ENCODE measurements at regions not wholly inside any gene's neighbourhood (a gene's known extent, or its start where the extent isn't known, plus 50 kb on each side); places are given as distances from the start of the nearest gene placed in this dataset.

DNA sequence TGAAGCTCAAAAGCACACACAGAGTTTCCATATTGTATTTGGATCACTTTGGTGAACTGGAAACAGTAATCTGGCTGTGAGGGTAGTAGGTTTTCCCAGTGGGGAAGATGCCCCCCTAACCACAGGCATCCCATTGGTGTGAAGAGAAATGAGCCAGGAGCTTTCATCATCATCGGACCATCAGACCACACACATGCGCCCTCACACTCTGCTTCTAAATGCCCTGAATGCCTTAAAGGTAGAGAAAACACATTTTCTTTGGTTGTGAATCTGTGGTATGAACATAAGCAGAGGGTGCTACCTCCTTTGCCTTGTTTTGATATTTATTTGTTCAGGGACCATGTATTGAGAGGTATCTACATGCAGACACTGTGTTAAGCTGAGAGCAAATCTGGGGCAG, 79.0 kb upstream of the DNAH14 start:
- no peak for DNase-seq

DNA sequence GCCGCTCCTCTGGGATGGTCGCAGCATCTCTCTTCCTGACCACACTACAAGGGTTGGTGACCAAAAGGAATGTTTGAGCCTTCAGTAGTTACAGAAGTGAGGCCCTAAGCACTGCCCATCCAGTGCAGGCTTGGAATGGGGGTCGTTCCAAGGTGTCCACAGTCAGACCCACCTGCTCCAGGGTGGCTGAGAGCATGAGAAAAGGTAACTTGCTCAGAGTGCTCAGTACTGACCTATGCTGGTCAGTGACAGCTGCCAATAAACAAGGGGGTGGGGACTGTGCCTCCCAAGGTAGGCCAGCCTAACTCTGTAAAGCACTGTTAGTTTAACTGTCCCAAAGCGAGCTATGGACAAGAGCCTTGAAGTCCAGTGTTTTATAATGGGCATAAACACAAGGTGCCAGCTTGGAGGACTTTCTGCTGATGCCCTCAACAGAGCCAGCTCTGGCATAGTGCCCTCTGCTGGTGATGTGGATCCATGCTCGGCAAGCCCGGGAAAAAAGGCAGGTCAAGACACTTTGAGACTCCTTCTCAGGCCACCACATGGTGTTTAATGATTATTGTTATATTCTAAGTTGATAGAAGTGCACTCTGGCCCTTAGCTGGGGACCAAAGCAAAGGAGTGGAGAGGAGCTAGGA, 78.1 kb upstream of the DNAH14 start:
- peak; percentile 6 to 48 for DNase-seq

DNA sequence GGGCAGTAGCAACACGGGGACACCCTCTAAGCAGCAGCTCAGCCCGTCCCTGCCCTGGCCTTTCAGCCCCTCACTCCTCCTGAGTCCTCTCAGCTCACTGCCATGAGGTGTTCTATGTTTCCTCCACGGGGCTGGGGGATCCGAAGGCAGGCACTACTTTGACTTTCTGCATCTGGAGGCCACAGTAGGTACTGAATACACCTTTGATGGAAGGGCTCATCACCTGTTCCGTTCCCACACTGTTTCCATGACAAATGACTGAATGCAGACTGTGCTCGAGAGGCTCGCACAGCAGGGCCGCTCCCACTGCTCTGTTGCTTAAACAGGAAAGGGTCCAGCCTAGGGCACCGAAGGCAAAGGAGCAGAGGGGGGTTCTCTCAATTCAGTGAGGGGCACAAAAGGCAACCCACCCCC, 77.6 kb upstream of the DNAH14 start:
- DNase-seq, result no peak

DNA sequence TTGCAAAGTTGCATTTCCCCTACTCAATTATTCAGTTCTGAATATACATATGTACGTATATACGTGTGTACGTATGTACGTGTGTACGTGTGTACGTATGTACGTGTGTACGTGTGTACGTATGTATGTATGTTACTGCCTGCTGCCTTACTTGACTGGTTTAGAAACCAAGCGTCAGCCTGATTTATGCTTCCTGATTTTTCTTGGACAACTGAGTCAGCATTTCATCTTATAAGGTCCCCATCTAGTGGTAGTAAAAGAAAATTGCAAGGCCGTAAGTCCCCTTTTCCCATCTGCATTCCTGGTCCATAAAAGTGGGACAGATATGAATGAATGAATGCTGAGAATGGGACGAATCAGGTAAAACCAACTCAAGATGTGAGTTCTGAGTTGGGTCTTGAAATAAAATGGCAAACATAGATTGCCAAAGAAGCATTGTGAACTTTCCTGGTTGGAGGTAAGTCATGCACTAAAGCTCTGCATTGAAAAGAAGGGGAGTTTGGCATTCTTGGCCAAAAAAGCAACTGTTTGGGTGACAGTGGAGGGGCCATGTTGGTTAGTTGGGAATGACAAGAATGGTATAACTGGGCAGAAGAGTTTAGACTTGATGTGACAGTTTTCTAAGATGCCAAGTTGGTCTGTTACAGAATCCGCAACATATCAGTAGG, 76.4 kb upstream of the DNAH14 start:
- no peak for DNase-seq

DNA sequence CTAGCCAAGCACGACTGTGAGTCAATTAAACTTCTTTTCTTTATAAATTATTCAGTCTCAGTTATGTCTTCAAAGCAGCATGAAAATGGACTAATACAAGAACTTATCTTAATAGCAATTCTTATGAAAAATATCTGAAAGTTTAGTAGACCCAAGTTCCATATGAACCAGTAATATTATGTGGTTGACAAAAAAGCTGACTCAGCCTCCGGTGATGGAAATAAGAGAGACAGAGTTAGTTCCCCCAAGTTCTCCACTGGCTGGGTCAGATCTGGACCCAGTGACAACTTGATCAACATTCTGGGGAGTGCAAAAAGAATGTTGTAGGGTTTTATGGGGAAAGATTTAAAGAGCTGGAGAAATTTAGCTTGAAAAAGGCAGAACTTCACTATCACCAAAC, 72.5 kb upstream of the DNAH14 start:
- DNase-seq, result no peak

DNA sequence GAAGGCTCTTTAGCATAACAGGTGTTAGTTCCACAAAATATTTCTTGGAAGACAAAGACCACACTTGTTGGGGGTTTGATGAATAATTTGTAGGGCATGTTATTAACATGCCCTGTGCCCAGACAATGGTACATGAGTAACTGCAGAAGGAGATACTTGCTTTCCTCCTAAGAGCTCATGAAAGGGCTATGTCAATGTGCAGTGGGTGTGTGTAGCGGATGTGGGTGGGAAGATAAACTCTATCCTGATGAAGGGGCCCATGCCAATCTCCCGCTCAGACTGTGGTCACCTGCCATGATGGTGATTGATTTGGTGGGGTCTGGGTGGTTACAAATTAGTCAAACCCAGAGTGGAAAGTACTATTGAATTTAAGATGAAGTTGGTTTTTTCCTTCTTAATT, 69.8 kb upstream of the DNAH14 start:
- no peak for DNase-seq

DNA sequence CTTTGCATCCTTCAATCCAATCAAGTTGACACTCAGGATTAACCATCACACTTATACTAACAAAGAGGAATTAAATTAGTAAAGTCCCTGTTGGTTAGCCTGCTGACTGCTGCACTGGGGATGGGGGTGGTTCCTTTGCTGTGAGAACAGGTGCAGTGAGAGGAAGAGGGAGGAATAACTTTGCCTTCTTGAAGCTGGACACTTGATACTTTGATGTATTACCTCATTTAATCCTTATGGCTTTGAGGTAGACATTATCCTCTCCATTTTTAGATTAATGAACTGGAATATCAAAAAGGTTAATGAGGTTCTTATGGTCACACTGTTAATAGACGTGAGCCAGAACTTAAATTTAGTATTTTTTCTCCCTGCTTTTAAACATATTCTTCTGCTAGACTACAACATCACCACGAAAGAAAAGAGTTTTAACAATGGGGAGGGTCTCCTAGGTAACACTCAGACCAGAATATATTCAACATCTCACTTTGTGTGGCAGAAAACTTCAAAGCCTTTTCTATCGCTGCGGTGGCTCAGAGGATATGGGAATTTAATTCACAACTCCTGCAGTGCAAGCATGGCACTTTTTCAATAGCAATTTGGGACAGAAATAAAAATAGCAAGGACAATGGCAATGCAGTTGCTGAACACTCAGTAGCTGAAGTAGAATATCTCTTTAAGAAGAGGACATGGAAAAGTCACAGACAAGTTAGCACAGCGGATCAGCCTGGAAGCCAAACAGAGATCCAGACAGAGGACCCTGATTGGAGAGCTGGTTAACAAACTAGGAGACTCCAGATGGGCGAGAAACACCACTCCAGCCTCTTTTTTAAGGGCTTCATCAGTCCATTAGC, 68.8 kb upstream of the DNAH14 start:
- no peak for DNase-seq

DNA sequence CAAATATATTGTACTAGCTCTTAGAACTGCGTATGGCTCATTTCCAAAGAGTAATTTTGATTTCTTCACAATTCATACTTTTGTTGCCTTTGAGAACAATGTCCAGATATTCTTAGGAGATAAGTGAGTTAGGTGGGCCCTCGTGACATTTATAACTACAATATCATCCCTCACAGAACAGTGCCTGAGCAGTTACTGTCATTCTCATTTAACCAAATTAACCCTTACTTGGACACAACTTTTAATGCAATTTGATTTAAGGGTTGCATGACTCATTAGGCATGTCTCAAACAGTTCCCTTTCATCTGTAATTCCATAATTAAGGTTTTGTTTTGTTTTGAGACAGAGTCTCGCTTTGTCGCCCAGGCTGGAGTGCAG, 68.1 kb upstream of the DNAH14 start:
- DNase-seq, result no peak

DNA sequence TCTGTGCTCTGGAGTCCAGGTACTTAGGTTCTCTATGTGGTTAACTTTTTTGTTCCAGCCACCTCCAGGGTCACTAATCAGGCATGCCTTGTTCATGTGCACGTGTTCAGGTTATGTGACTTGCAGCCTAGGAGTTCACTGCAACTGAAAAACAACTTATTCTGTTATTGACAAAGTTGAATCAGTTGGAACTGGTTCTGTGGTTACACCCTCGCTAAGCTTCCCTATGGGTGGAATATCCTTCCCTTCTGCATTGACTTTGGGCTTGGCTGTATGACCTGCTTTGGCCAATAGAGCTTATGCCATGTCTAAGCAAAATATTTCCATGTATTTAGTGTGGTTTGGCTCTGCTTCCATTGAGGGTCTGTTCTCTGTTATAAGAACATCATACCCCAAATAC, 66.0 kb upstream of the DNAH14 start:
- no peak for DNase-seq

DNA sequence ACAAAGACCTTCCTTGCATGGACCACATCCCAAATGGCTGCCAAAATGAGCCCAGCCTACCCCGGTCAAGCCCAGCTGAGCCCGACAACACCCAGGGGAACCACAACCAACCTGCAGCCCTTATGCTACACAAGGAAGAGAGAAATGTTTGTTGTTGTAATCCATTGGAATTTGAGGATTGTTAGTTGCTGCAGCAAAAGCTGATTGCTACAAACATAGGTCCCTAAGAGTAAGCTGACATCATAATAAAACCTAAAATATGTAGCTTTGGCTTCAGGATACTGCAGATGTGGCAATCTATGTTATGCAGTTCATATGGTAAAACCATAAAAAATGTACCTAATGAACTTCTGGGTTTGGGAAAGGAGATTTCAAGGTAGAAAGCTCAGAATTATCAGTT, 65.5 kb upstream of the DNAH14 start:
- no peak for DNase-seq

DNA sequence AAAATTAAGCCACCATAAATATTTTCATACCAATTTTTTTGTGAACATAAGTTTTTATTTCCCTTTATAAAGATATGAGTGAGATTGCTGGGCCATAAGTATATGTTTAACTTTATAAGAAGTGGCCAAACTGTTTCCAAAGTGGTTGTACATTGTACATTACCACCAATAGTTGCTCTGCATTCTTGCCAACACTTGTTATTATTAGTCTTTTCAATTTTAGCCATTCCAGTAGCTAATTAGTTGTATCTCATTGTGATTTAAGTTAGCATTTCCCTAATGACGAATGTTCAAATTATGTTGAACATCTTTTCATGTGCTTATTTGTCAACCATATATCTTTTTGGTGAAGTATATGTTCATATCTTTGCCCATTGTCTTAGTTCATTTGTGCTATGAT, 64.0 kb upstream of the DNAH14 start:
- DNase-seq, result no peak

DNA sequence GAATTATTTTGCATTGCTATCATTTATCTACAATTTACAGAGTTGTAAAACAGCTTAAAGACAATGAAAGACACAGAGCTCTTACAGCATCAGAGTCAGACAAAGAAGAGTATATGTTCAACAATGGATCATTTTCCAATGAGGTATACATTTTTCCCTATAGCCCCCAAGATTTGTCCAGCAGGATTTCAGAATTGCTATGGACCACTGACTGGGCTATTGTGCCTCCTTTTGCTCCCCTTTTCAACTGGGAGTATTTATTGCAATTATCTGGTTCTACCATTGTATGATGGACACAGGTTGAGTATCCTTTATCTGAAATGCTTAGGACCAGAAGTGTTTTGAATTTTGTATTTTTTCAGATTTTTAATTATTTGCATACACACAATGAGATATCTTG, 62.5 kb upstream of the DNAH14 start:
- DNase-seq, result no peak

DNA sequence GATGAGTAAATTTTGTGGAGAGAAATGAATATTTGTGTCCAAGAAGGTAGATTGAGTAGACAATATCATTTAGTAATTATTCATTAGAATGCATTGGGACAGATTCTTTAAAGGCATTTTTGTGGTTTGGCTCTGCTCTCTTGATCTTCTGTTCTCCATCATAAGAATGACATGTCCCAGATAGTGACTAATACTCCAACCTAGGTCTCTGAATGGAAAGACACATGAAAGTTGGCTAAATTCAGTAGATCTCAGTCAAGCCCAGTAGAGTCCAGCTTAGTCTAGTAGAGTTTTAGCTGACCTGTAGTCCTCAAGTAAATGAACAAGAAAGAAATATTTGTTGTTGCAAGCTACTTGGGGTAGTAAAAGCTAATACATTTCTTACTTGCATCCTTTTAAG, 61.8 kb upstream of the DNAH14 start:
- DNase-seq, result no peak

DNA sequence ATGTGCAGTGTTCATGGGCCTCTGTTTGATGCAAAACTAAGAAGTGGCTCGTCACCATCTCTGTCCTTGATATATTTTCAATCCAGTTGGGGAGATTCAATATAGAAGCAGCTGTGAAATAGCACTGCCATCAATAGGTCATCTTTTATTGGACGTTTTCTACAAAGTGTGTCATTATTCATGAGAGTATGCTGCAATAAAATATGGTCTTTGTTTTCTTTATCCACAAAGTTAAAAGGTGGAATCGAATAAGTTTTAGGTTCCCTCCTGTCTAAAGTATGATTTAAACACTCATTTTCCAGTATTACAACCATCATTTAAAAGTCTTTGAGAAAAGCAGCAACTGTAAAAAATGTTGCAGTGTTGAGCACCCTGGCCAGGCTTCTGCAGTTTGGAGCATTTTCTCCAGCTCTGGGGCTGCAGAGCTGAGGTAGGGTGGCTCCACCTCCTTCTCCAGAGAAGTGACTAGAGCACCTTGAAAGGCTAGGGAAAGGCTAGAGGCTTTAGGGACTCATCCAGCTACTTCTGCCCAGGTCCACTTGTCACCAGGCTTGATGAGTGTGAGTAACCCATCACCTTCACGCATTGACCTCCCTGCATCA, 56.5 kb upstream of the DNAH14 start:
- DNase-seq, result no peak

DNA sequence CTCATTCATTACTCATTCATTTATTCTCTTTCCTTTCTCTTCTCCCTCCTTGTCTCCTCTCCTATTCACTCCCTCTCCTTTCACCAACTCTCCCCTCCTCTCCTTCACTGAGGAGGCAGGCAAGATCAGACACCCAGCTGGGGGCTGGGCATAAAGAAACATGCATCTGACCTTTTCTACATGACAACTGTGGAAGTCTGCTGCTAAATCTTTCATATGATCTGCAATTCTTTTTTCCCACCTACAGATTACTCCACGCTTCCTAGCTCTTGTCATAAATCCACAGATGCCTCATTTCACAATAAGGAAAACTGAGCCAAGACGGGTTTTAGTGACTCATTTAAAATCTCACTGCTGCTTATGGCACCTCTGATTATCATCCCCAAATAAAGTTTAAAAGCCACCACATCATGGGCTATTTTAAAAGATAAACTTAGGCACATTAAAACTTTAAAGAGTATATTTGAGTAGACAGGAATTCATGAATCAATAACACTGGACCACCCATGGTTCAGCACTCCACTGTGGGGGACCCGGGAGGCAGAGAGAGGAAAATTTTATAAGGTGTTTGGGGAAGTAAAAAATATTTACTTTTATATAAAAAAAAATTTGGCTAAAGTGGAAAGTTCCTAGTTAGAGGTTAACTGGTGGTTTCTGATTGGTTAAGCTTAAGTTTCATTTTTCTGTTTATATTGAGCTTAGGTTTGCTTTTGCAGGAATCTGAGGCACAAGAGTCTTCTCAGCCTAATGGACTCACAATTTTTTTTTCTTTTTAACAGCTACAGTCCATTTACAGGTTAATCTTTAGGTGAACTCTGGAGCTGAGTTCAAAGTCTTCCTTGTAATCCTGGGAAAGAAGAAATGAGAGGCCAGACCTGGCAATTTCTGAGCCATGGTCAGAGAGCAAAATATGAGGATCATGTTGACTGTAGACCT, 55.8 kb upstream of the DNAH14 start:
- no peak for DNase-seq

DNA sequence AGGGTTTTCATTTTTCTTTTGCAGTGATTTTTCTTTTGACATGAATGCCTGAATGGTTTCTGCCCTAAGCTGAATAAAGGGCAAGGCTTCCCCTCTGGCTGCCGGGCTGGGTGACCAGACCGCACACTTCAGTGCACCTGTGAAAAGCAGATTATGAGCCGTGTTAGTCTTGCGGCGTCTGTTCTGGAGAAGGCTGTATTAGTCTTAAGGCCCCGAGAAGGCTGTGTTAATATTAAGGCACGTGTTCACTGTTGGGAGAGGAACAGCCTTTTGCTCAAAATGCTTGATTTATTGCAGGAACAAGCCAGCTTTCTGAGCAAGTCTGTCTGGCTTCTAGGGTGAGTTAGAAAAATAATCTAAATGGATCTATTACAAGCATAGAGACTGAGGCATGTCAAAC, 54.7 kb upstream of the DNAH14 start:
- DNase-seq, result no peak

DNA sequence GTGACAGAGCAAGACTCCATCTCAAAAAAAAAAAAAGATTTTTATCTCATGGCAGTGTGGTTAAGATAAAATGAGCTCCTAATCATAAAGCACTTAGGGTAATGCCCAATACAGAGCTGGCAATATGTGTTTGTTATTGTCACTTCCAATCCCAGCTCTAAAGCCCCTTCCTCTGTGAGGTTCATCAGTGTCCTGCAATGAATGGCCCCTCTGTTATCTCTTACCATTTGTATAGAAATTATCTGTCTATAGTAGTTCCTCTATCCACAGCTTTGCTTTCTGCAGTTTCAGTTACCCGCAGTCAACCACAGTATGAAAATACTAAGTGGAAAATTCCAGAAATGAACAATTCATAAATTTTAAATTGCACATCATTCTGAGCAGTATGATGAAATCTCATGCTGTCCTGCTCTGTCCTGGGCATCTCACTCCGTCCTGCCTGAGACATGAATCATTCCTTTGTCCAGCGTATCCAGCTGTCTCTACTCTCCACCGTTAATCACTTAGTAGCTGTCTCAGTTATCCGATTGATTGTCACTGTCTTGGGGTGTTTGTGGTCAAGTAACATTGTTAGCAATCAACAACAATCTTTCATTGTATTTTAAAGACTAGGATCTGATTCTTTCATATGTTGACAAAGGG, 50.2 kb upstream of the DNAH14 start:
- no peak for DNase-seq

All from CD4-positive, alpha-beta T cell treated with Interferon alpha-2 for 1 hour (primary cell).